Vagina (tissue), 2 donors: ENCODE measurements at regions not wholly inside any gene's neighbourhood (a gene's known extent, or its start where the extent isn't known, plus 50 kb on each side); places are given as distances from the start of the nearest gene placed in this dataset.

Source experiments
- DNase-seq, 2 donors: peaks; one replicate each; pipeline ENCODE4 v3.0.0-alpha.2; 2017; ENCODE audit errors: extremely low spot score in 2 of 2
- H3K27ac ChIP-seq: fragments of 200-600 bp; sonication (generic); one replicate; pipeline ENCODE4 v1.5.1; 2019
- H3K27me3 ChIP-seq: fragments of 200-600 bp; sonication (generic); one replicate; pipeline ENCODE4 v1.5.1; 2019
- H3K36me3 ChIP-seq, 2 donors: fragments of 200-600 bp; sonication (generic); one replicate each; pipeline ENCODE4 v1.5.1; 2017 to 2019
- H3K4me1 ChIP-seq: fragments of 200-600 bp; sonication (generic); one replicate; pipeline ENCODE4 v1.5.1; 2019
- H3K4me3 ChIP-seq, 2 donors: fragments of 200-600 bp; sonication (generic); 1 replicate in 1 of 2; 2 replicates in 1 of 2; pipeline ENCODE4 v1.5.1; 2016 to 2019
- H3K9me3 ChIP-seq: fragments of 200-600 bp; sonication (generic); one replicate; pipeline ENCODE4 v1.5.1; 2019
- CTCF ChIP-seq, 3 experiments: fragments of 450-650 bp in 2 of 3; fragments of 200-600 bp in 1 of 3; sonication (generic) in 1 of 3; IDR thresholded peaks; one replicate each; pipeline ENCODE4 v1.5.1; 2017 to 2019; ENCODE audit warnings: antibody characterized with exemption in 3 of 3, mild to moderate bottlenecking in 2 of 3, moderate library complexity in 2 of 3
- POLR2A ChIP-seq, 2 donors: fragments of 450-650 bp; IDR thresholded peaks; one replicate each; pipeline ENCODE4 v1.6.1; 2017; ENCODE audit warnings: antibody characterized with exemption in 2 of 2, mild to moderate bottlenecking in 2 of 2, moderate library complexity in 2 of 2
- POLR2AphosphoS5 ChIP-seq, 2 donors: sonication (generic); formaldehyde crosslinking; IDR thresholded peaks; one replicate each; pipeline ENCODE4 v1.9.0; 2017; ENCODE audit warnings: antibody characterized with exemption in 2 of 2, mild to moderate bottlenecking in 2 of 2, low read depth in 1 of 2; ENCODE audit not compliant: insufficient read depth in 1 of 2
- intact Hi-C: fragments of 100-400 bp; cut with DNase I; formaldehyde crosslinking; loops from one replicate; pipeline ENCODE4 v1.15.1; 2023

- no peak for DNase-seq
- no peak overlapping the region for H3K4me3 ChIP-seq
- H3K4me1 ChIP-seq, result no peaks in the 10 kb centered on the region
- H3K27me3 ChIP-seq, result no peaks in the 10 kb centered on the region
- H3K36me3 ChIP-seq, result no peaks in the 10 kb centered on the region
- no peak for TF ChIP-seq POLR2A (IDR thresholded peaks at IDR 0.05)
- no peak for TF ChIP-seq POLR2AphosphoS5 (IDR thresholded peaks at IDR 0.05; ENCODE audit: insufficient read depth in 1 of 2, low read depth in 1 of 2)
- no peak for TF ChIP-seq CTCF (IDR thresholded peaks at IDR 0.05)
- intact Hi-C loops, result no loop called here
- H3K9me3 ChIP-seq, result no peaks in the 10 kb centered on the region
- H3K27ac ChIP-seq, result no peak overlapping the region
Measured at GRCh38 chr12:107503129-107503855, 182.3 kb upstream of the PWP1 start.

- Histone ChIP-seq H3K36me3 (no peaks in the 10 kb centered on the region), H3K27me3 (no peaks in the 10 kb centered on the region), H3K9me3 (no peaks in the 10 kb centered on the region), H3K4me1 (no peaks in the 10 kb centered on the region), H3K4me3 (no peak overlapping the region), H3K27ac (no peak overlapping the region)
- TF ChIP-seq POLR2AphosphoS5 (IDR thresholded peaks at IDR 0.05; ENCODE audit: insufficient read depth in 1 of 2, low read depth in 1 of 2), result no peak
- no peak for TF ChIP-seq CTCF (IDR thresholded peaks at IDR 0.05)
- no peak for TF ChIP-seq POLR2A (IDR thresholded peaks at IDR 0.05)
- intact Hi-C loops, result no loop called here
- DNase-seq, result no peak
Measured at GRCh38 chr12:107503887-107504885, 181.4 kb upstream of the PWP1 start.

- Histone ChIP-seq H3K27ac (no peak overlapping the region), H3K4me1 (no peaks in the 10 kb centered on the region), H3K4me3 (no peak overlapping the region), H3K9me3 (no peaks in the 10 kb centered on the region), H3K27me3 (no peaks in the 10 kb centered on the region), H3K36me3 (no peaks in the 10 kb centered on the region)
- TF ChIP-seq CTCF (IDR thresholded peaks at IDR 0.05) (no peak), POLR2AphosphoS5 (IDR thresholded peaks at IDR 0.05; ENCODE audit: insufficient read depth in 1 of 2, low read depth in 1 of 2) (no peak), POLR2A (IDR thresholded peaks at IDR 0.05) (no peak)
- DNase-seq, result peak in 1 of 2 donors; percentile 75
- intact Hi-C loops, result no loop called here
Measured at GRCh38 chr12:107509421-107509820, 176.2 kb upstream of the PWP1 start.

- intact Hi-C loops, result no loop called here
- Histone ChIP-seq H3K27ac (no peak overlapping the region), H3K9me3 (no peaks in the 10 kb centered on the region), H3K27me3 (no peaks in the 10 kb centered on the region), H3K36me3 (no peaks in the 10 kb centered on the region), H3K4me3 (no peak overlapping the region), H3K4me1 (no peaks in the 10 kb centered on the region)
- TF ChIP-seq CTCF (IDR thresholded peaks at IDR 0.05) (no peak), POLR2A (IDR thresholded peaks at IDR 0.05) (no peak), POLR2AphosphoS5 (IDR thresholded peaks at IDR 0.05; ENCODE audit: insufficient read depth in 1 of 2, low read depth in 1 of 2) (no peak)
- no peak for DNase-seq
Measured at GRCh38 chr12:107510211-107510610, 175.4 kb upstream of the PWP1 start.
